ENCODE measurements at regions not wholly inside any gene's neighbourhood (a gene's known extent, or its start where the extent isn't known, plus 50 kb on each side); places are given as distances from the start of the nearest gene placed in this dataset.

DNA sequence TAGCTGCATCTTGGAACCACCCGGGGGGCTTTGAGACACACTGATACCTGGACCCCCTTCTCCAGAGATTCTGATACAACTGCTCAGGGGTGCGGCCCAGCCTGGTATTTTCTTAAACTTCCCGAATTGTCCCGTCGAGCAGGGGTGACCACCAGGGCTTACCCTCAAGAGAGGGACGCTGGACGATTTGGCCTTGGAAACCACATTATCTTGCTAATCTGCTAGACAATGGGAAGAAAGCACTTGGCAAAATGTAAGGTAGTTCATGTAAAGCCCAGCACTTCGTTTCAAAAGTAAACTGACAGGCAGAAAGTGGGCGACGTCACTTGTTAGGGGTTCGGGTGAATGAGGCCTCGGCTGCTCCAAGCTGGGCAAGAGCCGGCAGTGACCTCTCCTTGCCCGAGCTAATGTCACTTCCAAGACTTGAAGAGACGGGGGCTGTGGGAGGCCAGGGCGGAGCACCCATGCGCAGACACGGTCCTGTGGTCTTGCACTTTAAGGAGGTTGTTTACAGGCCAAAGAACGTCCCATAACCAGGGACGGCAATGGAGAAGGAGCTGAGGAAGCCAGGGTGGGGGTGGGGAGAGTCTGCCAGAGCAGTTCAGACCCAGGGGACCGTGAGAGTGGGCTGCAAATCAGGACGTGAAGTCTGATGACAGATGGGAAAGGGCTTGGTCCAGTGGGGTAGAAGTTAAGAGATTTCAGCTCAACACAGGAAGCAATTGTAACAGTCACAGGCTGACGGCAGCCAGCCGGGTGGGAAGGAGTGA, 152.7 kb upstream of the GSE1 start:
- TF ChIP-seq, protein P1, sequence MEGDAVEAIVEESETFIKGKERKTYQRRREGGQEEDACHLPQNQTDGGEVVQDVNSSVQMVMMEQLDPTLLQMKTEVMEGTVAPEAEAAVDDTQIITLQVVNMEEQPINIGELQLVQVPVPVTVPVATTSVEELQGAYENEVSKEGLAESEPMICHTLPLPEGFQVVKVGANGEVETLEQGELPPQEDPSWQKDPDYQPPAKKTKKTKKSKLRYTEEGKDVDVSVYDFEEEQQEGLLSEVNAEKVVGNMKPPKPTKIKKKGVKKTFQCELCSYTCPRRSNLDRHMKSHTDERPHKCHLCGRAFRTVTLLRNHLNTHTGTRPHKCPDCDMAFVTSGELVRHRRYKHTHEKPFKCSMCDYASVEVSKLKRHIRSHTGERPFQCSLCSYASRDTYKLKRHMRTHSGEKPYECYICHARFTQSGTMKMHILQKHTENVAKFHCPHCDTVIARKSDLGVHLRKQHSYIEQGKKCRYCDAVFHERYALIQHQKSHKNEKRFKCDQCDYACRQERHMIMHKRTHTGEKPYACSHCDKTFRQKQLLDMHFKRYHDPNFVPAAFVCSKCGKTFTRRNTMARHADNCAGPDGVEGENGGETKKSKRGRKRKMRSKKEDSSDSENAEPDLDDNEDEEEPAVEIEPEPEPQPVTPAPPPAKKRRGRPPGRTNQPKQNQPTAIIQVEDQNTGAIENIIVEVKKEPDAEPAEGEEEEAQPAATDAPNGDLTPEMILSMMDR (IDR thresholded peaks at IDR 0.05), result no peak
- no peak for TF ChIP-seq POLR2AphosphoS5 (IDR thresholded peaks at IDR 0.05)
